ENCODE measurements at regions not wholly inside any gene's neighbourhood (a gene's known extent, or its start where the extent isn't known, plus 50 kb on each side); places are given as distances from the start of the nearest gene placed in this dataset.

- no peak for TF ChIP-seq POLR2AphosphoS5 (IDR thresholded peaks at IDR 0.05)
- TF ChIP-seq, protein P1, sequence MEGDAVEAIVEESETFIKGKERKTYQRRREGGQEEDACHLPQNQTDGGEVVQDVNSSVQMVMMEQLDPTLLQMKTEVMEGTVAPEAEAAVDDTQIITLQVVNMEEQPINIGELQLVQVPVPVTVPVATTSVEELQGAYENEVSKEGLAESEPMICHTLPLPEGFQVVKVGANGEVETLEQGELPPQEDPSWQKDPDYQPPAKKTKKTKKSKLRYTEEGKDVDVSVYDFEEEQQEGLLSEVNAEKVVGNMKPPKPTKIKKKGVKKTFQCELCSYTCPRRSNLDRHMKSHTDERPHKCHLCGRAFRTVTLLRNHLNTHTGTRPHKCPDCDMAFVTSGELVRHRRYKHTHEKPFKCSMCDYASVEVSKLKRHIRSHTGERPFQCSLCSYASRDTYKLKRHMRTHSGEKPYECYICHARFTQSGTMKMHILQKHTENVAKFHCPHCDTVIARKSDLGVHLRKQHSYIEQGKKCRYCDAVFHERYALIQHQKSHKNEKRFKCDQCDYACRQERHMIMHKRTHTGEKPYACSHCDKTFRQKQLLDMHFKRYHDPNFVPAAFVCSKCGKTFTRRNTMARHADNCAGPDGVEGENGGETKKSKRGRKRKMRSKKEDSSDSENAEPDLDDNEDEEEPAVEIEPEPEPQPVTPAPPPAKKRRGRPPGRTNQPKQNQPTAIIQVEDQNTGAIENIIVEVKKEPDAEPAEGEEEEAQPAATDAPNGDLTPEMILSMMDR (IDR thresholded peaks at IDR 0.05): no peak
- no peak for TF ChIP-seq POLR2A (IDR thresholded peaks at IDR 0.05; ENCODE audit: low read depth)
Measured at GRCh38 chr3:67073812-67074211, 75.7 kb downstream of the KBTBD8 start.
